Umbilical cord (tissue), 1 donor: ENCODE measurements at regions not wholly inside any gene's neighbourhood (a gene's known extent, or its start where the extent isn't known, plus 50 kb on each side); places are given as distances from the start of the nearest gene placed in this dataset.

Experiments used
- DNase-seq: peaks from one replicate; pipeline ENCODE4 v3.0.0-alpha.2; 2015; ENCODE audit warnings: low spot score

- no peak for DNase-seq
Measured at GRCh38 chr7:423312-424260, 96.1 kb downstream of the PDGFA start.

- DNase-seq = no peak
Measured at GRCh38 chr7:424301-424935, 95.2 kb downstream of the PDGFA start.

GRCh38 chr7:424961-425793 is 94.5 kb downstream of the PDGFA start:
- DNase-seq = no peak

- DNase-seq = no peak
Measured at GRCh38 chr7:425794-426188, 93.9 kb downstream of the PDGFA start.

- no peak for DNase-seq
Measured at GRCh38 chr7:426510-426909, 93.1 kb downstream of the PDGFA start.

- DNase-seq = no peak
Measured at GRCh38 chr7:427506-428103, 92.0 kb downstream of the PDGFA start.

GRCh38 chr7:428387-428786 is 91.3 kb downstream of the PDGFA start:
- no peak for DNase-seq

GRCh38 chr7:428927-429827 is 90.5 kb downstream of the PDGFA start:
- DNase-seq = no peak

GRCh38 chr7:429828-430180 is 89.8 kb downstream of the PDGFA start:
- DNase-seq = no peak

GRCh38 chr7:431041-431440 is 88.6 kb downstream of the PDGFA start:
- DNase-seq = no peak

- no peak for DNase-seq
Measured at GRCh38 chr7:431658-432111, 88.0 kb downstream of the PDGFA start.

- DNase-seq = no peak
Measured at GRCh38 chr7:432256-432655, 87.4 kb downstream of the PDGFA start.

GRCh38 chr7:432933-433332 is 86.7 kb downstream of the PDGFA start:
- DNase-seq = no peak

GRCh38 chr7:433558-433957 is 86.1 kb downstream of the PDGFA start:
- DNase-seq = no peak

- no peak for DNase-seq
Measured at GRCh38 chr7:434891-435629, 84.6 kb downstream of the PDGFA start.

- no peak for DNase-seq
Measured at GRCh38 chr7:435630-436366, 83.8 kb downstream of the PDGFA start.

- DNase-seq = no peak
Measured at GRCh38 chr7:436367-437128, 83.1 kb downstream of the PDGFA start.
